Choroid plexus epithelial cell (primary cell): ENCODE measurements at regions not wholly inside any gene's neighbourhood (a gene's known extent, or its start where the extent isn't known, plus 50 kb on each side); places are given as distances from the start of the nearest gene placed in this dataset.

Experiments used
- DNase-seq: peaks from one replicate; pipeline ENCODE4 v3.0.0-alpha.2; 2010; ENCODE audit warnings: low read depth
- H3K4me3 ChIP-seq: 2 replicates; pipeline ENCODE4 v1.5.1; 2011; ENCODE audit warnings: low read depth, mild to moderate bottlenecking, control low read depth, low read length, moderate library complexity
- TF ChIP-seq, protein P1 (sequence below): conservative IDR thresholded peaks from 2 replicates; pipeline ENCODE4 v1.5.1; 2011; ENCODE audit warnings: low read depth, mild to moderate bottlenecking, control low read depth, inconsistent platforms, low read length, moderate library complexity

DNA sequence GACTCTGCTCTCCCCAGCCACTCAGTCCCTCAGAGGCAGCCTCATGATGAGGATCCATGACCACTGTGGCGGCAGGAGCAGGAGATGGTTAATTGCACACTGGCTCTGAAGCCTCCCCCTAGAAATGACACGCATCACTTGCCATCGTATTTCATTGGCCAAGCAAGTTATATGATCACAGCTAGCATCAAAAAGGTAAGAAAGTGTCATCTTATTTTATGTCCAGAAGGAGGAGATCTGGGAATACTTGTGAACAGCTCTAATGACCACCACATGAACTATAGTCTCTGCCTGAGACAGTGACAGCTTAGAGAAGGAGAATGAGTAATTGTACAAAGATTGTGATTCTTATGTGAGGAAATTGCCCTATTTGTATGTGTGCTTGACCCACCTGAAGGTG, 363.4 kb downstream of the NUAK1 start:
- TF ChIP-seq, protein P1, sequence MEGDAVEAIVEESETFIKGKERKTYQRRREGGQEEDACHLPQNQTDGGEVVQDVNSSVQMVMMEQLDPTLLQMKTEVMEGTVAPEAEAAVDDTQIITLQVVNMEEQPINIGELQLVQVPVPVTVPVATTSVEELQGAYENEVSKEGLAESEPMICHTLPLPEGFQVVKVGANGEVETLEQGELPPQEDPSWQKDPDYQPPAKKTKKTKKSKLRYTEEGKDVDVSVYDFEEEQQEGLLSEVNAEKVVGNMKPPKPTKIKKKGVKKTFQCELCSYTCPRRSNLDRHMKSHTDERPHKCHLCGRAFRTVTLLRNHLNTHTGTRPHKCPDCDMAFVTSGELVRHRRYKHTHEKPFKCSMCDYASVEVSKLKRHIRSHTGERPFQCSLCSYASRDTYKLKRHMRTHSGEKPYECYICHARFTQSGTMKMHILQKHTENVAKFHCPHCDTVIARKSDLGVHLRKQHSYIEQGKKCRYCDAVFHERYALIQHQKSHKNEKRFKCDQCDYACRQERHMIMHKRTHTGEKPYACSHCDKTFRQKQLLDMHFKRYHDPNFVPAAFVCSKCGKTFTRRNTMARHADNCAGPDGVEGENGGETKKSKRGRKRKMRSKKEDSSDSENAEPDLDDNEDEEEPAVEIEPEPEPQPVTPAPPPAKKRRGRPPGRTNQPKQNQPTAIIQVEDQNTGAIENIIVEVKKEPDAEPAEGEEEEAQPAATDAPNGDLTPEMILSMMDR: peak; percentile 42

DNA sequence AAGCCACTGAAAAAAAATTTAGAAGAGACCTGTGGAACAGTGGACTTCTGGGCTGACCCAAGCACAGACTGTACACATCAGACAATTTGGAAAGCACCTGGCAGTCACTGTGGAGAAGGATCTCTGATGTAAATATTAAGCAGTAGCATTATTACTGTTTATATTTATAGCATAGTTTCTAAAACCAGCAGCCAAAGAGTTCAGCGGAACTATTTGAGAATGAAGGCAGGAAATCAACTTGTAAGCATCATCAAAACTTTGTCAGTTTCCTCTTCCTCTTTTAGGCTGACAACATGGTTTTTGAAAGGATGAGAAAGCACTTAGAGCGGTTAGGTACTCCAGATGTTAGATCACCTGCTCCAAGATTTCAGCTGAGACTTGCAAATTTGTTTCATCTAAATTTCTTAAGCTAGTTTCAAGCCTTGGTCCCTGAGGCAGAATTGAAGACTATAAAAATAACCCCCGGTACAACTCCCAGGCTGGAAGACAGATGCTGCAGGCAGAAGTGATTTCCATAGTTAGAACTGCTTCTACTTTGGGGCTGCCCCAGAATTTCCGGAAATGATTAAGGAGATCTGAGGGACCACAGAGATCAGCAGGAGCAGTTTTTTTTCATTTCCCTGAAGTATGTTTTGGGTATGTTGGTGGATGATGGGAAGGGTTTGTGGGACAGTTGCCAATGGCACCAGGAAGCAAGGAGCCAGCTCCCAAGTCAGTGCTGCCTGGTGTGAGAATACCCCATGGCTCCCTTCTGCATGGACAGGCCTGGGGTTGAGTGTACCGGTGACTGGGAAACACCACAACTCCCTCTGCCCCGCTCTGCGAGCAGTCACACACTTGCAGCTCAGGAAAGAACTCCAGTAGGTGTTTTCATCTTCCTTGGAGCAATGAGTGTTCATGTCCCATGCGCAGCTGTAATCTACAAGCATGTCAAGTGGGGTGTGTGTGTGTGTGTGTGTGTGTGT, 354.5 kb downstream of the NUAK1 start:
- H3K4me3 ChIP-seq: no peak overlapping the region
- TF ChIP-seq, protein P1: no peak
- DNase-seq: no peak

More for the DNA sequence above, 363.4 kb downstream of the NUAK1 start:
- no peak overlapping the region for H3K4me3 ChIP-seq
- peak; percentile 81 for DNase-seq

DNA sequence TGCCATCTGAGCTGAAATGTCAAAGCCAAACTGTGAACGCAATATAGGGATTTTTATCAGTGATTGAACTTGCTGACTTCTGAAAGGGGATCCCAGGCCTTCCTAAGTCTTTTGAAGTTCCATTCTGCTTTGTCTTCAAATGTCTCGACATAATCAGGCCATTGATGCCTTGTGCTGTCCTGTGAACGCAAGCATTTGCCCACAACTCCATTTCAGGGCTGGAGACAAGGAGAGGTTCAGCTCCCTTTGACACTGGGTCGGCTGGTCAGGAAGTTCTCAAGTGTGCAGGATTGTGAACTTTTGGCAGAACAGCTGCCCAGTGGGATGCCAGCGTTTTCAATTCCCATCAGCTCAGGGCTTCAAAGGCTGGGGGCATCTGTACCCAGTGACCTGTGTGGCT, 345.3 kb downstream of the NUAK1 start:
- TF ChIP-seq, protein P1: no peak
- DNase-seq: no peak
- no peak overlapping the region for H3K4me3 ChIP-seq

DNA sequence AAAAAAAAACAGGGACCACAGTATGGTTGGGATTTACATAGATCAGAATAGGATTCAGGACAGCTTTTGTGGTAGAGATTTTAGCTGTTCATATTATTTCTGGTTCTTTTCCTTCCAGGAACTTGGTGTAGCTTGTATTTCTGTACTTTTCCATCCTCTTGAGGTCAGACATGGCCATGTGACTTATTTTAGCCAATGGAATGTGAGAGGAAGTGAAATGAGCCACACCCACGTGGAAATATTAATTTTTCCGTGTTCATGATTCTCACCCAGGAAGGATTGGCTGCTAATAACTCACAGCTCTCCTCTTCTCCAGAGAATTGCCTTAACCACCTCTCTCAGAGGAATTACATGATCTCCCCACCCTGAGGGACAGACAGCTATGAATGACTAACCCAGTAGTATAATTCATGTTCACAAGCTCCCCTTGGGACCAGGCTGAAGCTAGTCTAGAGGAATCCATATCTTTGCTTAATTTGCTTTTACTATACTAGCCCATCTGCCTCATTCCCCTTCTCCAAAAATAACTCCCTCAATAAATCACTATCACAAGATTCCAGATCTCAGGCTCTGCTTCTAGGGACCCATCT, 340.4 kb downstream of the NUAK1 start:
- DNase-seq: no peak
- H3K4me3 ChIP-seq: no peak overlapping the region
- TF ChIP-seq, protein P1: no peak

DNA sequence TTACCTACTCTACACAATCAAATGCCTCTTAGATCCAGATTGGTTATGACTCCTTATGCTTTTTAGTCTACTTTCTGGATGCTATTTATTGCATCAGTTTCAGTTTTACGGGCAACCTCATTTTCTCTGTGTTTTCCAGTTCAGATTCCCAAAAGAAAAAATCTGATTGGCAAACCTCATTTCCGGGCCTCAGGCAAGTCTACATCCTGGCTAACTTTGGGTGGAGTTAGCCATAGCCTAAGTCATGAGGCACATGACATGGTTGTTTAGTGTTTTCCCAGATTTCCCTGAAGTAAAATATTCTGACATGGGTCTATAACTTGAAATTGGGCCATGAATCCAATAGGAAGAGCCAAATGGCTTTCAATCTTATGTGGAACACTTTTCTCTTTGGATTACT, 339.7 kb downstream of the NUAK1 start:
- DNase-seq: no peak
- TF ChIP-seq, protein P1: no peak
- no peak overlapping the region for H3K4me3 ChIP-seq

DNA sequence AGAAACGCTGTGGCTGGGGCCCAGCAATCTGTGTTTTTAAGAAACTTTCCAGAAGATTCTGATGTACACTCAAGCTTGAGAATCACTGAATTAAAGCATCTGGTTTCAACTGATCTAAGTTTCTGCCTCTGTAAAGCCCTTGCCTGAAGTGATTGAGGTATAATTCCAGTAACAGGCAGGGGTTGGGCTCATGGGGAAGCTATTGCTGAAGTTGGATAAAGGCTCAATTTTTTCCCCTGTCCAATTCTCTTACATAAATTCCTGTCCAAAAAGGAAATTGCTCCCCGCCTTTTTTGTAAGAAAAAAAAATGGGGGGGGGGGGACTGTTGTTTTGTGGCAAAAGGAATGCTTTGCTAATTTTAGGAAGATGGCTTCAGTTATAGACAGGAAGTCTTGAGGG, 337.4 kb downstream of the NUAK1 start:
- H3K4me3 ChIP-seq: no peak overlapping the region
- TF ChIP-seq, protein P1: no peak
- DNase-seq: no peak

DNA sequence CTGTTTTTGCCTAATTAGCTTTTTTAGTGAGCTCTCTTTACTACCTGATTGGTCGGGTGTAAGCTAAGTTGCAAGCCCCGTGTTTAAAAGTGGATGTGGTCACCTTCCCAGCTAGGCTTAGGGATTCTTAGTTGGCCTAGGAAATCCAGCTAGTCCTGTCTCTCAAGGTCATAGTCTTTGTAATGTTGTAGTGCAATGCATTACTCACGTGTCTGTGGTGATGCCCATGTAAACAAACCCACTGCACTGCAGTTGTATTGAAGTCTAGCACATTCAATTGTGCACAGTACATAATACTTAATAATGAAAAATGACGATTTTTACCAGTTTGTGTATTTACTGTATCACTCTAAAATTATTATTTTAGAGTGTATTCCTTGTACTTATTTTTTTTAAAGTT, 335.5 kb downstream of the NUAK1 start:
- TF ChIP-seq, protein P1: no peak
- H3K4me3 ChIP-seq: no peak overlapping the region
- no peak for DNase-seq
